CMK (cell line): ENCODE measurements at regions not wholly inside any gene's neighbourhood (a gene's known extent, or its start where the extent isn't known, plus 50 kb on each side); places are given as distances from the start of the nearest gene placed in this dataset.
"Not testable (repeated sequence)": the region's sequence is repeated elsewhere in the genome, so short reads cannot be mapped to it uniquely, and the experiment has no call there.

Experiments used
- DNase-seq: peaks from one replicate; pipeline ENCODE4 v3.0.0-alpha.2; 2010; ENCODE audit warnings: low read depth

DNA sequence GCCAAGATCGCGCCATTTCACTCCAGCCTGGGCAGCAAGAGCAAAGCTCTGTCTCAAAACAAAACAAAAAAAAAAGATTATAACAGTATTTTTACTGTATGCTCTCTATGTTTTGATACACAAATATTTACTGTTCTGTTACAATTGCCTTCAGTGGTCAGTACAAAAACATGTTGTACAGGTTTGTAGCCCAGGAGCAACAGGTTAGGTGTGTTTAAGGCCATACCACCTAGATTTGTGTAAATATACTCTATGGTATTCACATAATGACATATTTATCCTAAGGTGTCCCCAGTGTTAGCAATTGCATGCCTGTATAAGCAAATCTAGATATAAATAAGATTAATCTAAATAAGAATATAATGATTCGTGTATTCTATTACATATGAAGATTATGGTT, 625.0 kb downstream of the TMEM182 start:
- no peak for DNase-seq

- DNase-seq, result no peak
These were observed 626.1 kb downstream of the TMEM182 start for GRCh38 chr2:103387888-103388287.

- DNase-seq, result no peak
These were observed 634.3 kb downstream of the TMEM182 start for GRCh38 chr2:103396152-103396551.

DNA sequence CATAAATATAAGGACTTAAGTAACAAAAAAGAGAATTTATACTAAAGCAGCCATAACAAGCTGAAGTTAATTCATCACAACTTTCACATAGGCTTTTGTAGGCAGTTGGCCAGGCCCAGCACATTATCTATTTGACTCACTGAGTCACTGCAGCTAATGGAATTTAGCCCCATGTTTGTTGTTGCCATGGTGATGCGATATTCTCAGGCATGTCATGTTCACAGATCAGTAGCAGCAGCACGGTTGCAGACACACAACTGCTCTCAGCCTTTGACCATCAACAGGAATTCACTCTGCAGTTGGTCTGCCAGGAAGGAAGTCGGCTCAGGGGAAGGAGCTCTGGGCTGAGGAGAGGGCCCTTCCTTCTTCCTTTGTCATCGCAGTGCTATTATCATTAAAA, 639.8 kb downstream of the TMEM182 start:
- no peak for DNase-seq

DNA sequence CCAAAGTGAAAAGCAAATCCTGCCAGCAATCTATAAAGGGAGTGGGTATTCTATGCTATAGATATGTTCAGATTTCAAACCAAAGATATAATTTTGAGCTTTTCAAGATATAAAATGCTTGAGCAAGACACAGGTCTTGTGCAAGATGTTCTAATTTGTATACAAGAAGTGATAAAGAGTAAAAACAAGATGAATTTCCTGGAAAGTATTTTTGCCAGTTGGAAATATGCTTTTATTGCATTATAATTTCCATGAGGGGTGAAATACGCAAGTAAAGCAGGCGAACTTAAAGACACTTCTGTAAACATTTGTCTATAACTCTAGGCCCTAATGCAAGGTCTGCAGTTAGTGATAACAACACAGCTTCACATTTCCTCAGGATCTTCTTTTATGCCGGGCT, 640.5 kb downstream of the TMEM182 start:
- no peak for DNase-seq

DNA sequence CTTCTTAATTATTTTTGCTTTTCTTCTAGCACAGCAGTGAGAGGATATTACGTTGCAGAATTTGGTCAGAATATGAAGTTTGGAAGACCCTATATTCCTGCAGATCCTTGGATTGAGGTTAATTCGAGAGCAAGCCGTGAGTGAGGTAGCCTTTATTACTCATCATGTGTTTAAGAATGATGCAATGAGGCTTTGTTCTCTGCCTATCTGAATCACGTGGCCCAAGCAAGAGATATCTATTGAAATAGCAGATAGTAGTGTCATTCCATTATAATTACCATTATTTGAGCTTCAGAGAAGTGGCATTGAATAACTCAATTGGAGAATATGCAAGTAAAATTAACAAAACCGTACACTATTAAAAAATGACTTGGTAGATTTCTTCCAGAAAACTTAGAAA, 641.1 kb downstream of the TMEM182 start:
- no peak for DNase-seq

DNA sequence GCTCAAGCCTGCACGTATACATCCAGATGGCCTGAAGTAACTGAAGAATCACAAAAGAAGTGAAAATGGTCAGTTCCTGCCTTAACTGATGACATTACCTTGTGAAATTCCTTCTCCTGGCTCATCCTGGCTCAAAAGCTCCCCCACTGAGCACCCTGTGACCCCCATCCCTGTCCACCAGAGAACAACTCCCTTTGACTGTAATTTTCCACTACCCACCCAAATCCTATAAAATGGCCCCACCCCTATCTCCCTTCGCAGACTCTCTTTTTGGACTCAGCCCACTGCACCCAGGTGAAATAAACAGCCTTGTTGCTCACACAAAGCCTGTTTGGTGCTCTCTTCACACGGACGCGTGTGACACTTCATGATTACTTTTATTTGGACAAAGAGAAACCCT, 641.6 kb downstream of the TMEM182 start:
- not testable (repeated sequence) for DNase-seq

DNA sequence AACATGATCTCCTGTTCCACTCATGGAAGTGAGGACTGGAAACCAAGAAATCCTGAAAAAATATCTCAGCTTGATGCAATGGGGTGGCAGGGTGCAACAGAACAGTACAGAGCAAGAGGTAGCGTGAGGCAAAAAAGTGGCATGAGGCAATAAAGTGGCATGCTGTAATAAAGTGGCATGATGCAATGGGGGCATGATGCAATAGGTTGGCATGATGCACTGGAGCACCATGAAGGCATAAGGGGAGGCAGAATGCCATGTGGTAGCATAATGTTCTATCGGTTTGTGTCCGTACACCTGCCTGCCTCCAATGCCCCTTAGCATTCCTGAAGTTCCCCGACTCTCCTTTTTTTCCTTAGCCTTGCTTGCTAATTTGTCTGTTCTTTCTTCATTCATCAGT, 648.4 kb downstream of the TMEM182 start:
- DNase-seq, result no peak

- no peak for DNase-seq
These were observed 657.7 kb downstream of the TMEM182 start for GRCh38 chr2:103419506-103419905.

GRCh38 chr2:103423100-103423499, 661.3 kb downstream of the TMEM182 start:
- DNase-seq, result no peak

GRCh38 chr2:103427567-103427966, 665.7 kb downstream of the TMEM182 start:
- no peak for DNase-seq

- no peak for DNase-seq
These were observed 668.4 kb downstream of the TMEM182 start for GRCh38 chr2:103430191-103430590.

- DNase-seq, result no peak
These were observed 673.2 kb downstream of the TMEM182 start for GRCh38 chr2:103435010-103435409.

GRCh38 chr2:103437161-103437560, 675.3 kb downstream of the TMEM182 start:
- no peak for DNase-seq

GRCh38 chr2:103445347-103445746, 683.5 kb downstream of the TMEM182 start:
- no peak for DNase-seq

DNA sequence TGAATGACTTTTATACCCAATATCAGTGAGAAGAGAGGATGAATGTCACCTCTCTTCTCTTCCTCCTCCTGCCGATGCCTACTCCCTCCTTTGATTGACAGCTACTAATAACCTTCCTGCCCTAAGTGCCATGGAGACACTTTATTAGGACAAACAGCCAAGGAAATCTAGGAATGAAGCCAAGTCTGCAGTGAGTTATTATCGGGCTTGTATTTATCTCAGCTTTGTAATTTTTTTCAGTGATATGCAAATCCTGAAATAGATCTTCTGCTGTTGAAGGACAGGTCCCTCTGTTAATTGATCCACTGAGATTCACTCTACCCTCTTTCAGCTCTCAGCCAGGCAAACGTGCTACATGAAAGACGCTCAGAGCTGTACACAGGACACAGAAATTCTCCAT, 686.7 kb downstream of the TMEM182 start:
- no peak for DNase-seq

GRCh38 chr2:103451283-103451682, 689.5 kb downstream of the TMEM182 start:
- DNase-seq, result no peak

GRCh38 chr2:103459283-103459682, 697.5 kb downstream of the TMEM182 start:
- no peak for DNase-seq

- no peak for DNase-seq
These were observed 700.3 kb downstream of the TMEM182 start for GRCh38 chr2:103462101-103462500.

DNA sequence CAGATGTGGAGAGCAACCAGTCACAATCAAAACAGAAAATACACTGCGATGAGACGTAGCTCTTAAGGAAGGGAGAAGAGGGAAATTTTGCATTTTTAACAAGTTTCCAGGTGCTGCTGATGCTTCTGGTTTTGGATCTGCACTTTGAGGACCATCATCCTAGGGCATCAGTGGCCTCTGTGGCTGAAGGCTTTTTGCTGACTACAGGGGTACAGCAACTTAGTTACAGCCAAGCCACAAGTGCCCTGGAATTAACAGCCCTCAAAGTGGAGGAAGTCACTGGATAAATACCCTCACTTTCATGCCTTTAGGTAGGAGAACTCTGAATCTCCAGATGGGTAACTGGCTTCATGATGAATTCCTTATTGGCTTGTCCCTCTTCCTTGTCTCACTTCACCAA, 700.9 kb downstream of the TMEM182 start:
- no peak for DNase-seq

DNA sequence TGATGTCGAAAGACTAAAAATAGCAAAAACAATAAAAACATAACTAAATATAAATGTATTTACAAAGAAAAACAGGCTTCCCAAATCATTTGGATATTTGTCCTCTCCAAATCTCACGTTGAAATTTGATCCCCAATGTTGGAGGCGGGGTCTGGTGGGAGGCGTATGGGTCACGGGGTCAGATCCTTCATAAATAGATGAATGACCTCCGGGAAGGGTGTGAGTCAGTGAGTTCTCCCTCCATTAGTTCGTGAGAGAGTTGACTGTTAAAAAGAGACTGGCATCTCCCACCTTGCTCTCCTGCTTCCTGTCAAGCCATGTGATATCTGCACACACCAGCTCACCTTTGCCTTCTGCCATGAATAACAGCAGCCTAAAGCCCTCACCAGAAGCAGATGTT, 703.0 kb downstream of the TMEM182 start:
- DNase-seq, result no peak

DNA sequence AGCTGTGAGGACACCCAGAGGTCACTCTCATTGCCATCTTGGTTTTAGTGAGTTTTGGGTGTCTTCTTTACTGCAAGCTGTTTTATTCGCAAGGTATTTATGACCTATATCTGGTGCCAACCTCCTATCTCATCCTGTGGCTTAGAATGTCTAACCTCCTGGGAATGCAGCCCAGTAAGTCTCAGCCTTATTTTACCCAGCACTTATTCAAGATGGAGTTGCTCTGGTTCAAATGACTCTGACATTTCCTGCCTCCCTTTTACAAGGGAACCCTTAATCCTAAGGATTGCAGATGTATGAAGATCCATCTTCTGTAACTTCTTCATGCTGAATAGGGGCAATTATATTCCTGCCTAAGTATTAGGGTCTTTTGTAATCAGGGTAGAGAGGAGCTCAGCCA, 708.0 kb downstream of the TMEM182 start:
- DNase-seq, result no peak

DNA sequence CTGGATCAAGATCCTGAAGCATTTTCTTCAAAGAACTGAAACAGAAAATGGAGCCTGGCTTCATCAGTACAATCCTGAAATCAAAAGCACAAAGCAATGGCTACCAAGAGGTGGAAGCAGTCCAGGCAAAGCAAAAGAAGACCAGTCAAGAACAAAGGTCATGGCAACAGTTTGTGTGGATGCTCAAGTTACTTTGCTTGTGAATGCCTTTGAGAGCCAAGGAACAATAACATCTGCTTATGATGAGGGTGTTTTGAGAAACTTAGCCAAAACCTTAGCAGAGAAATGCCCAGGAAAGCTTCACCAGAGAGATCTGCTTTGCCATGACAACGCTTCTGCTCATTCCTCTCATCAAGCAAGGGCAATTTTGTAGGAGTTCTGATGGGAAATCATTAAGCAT, 723.1 kb downstream of the TMEM182 start:
- DNase-seq, result no peak

DNA sequence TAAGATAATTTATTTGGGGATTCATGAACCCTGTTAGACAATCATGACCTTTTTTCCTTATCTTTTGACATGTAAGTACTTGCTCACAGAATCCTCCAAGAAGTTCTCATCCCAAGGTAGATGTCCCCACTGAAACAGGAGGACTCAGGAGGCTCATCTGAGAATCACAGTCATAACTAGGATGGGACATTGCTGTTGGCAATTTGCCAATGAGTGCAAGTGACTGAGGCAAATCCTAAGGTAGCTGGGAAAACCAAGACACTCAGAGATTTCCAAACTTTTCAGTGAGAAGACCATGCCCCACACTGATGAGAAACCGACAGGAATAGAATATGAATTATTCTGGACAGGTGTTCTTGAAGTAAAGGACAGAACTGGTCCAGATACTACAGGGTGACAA, 735.0 kb downstream of the TMEM182 start:
- no peak for DNase-seq

GRCh38 chr2:103506812-103507211, 745.0 kb downstream of the TMEM182 start:
- no peak for DNase-seq
